ENCODE measurements at regions not wholly inside any gene's neighbourhood (a gene's known extent, or its start where the extent isn't known, plus 50 kb on each side); places are given as distances from the start of the nearest gene placed in this dataset.
A peak's percentile ranks its signal among the peaks of the same experiment; 100 is the strongest.

- no peaks in the 10 kb centered on the region for H3K36me3 ChIP-seq
- TF ChIP-seq CTCF (IDR thresholded peaks at IDR 0.05): peak; percentile 10 to 47 (median 34)
- TF ChIP-seq POLR2A (IDR thresholded peaks at IDR 0.05): no peak
- no peaks in the 10 kb centered on the region for H3K4me1 ChIP-seq
- no peaks in the 10 kb centered on the region for H3K27me3 ChIP-seq
- no peaks in the 10 kb centered on the region for H3K9me3 ChIP-seq
- 80 to 83% methylated on average over 4 of the region's 4 CpGs for WGBS, 2 donors
- no peak overlapping the region for H3K27ac ChIP-seq
- H3K4me3 ChIP-seq: no peak overlapping the region
- peak in 1 of 2 donors; percentile 53 for DNase-seq (ENCODE audit: low spot score in 2 of 2)
Measured at GRCh38 chr4:14254252-14254651, 626.7 kb upstream of the BOD1L1 start.

GRCh38 chr4:14254926-14255325 is 627.4 kb upstream of the BOD1L1 start:
- no peaks in the 10 kb centered on the region for H3K27me3 ChIP-seq
- 48 to 58% methylated on average over 1 of the region's 1 CpG for WGBS, 2 donors
- no peaks in the 10 kb centered on the region for H3K9me3 ChIP-seq
- H3K36me3 ChIP-seq: no peaks in the 10 kb centered on the region
- no peaks in the 10 kb centered on the region for H3K4me1 ChIP-seq
- H3K4me3 ChIP-seq: no peak overlapping the region
- no peak for TF ChIP-seq POLR2A (IDR thresholded peaks at IDR 0.05)
- no peak for TF ChIP-seq EP300 (IDR thresholded peaks at IDR 0.05)
- no peak for TF ChIP-seq CTCF (IDR thresholded peaks at IDR 0.05)
- DNase-seq (ENCODE audit: low spot score in 2 of 2): no peak
- no peak overlapping the region for H3K27ac ChIP-seq

- no peaks in the 10 kb centered on the region for H3K4me1 ChIP-seq
- no peaks in the 10 kb centered on the region for H3K27me3 ChIP-seq
- WGBS, 2 donors: 48 to 58% methylated on average over 1 of the region's 1 CpG
- TF ChIP-seq POLR2A (IDR thresholded peaks at IDR 0.05) (no peak), EP300 (IDR thresholded peaks at IDR 0.05) (no peak), CTCF (IDR thresholded peaks at IDR 0.05) (no peak)
- no peak overlapping the region for H3K27ac ChIP-seq
- no peaks in the 10 kb centered on the region for H3K36me3 ChIP-seq
- no peak overlapping the region for H3K4me3 ChIP-seq
- DNase-seq (ENCODE audit: low spot score in 2 of 2): no peak
- H3K9me3 ChIP-seq: no peaks in the 10 kb centered on the region
Measured at GRCh38 chr4:14257903-14258302, 630.4 kb upstream of the BOD1L1 start.

GRCh38 chr4:14259936-14260335 is 632.4 kb upstream of the BOD1L1 start:
- no peak overlapping the region for H3K4me3 ChIP-seq
- H3K27me3 ChIP-seq: no peaks in the 10 kb centered on the region
- no peaks in the 10 kb centered on the region for H3K4me1 ChIP-seq
- H3K27ac ChIP-seq: no peak overlapping the region
- no peaks in the 10 kb centered on the region for H3K36me3 ChIP-seq
- TF ChIP-seq EP300 (IDR thresholded peaks at IDR 0.05) (no peak), POLR2A (IDR thresholded peaks at IDR 0.05) (no peak), CTCF (IDR thresholded peaks at IDR 0.05) (no peak)
- no peak for DNase-seq (ENCODE audit: low spot score in 2 of 2)
- H3K9me3 ChIP-seq: no peaks in the 10 kb centered on the region
- WGBS, 2 donors: 50 to 57% methylated on average over 4 of the region's 4 CpGs

- TF ChIP-seq EP300 (IDR thresholded peaks at IDR 0.05): no peak
- TF ChIP-seq CTCF (IDR thresholded peaks at IDR 0.05): no peak
- TF ChIP-seq POLR2A (IDR thresholded peaks at IDR 0.05): no peak
- Histone ChIP-seq H3K36me3 (no peaks in the 10 kb centered on the region), H3K4me1 (no peaks in the 10 kb centered on the region), H3K27me3 (no peaks in the 10 kb centered on the region), H3K9me3 (no peaks in the 10 kb centered on the region), H3K4me3 (no peak overlapping the region), H3K27ac (no peak overlapping the region)
- DNase-seq (ENCODE audit: low spot score in 2 of 2): no peak
- 54 to 63% methylated on average over 3 of the region's 3 CpGs for WGBS, 2 donors
Measured at GRCh38 chr4:14260591-14260990, 633.1 kb upstream of the BOD1L1 start.

Data from tibial nerve (tissue), 4 donors.